H9 (cell line): ENCODE measurements at regions not wholly inside any gene's neighbourhood (a gene's known extent, or its start where the extent isn't known, plus 50 kb on each side); places are given as distances from the start of the nearest gene placed in this dataset.
A peak's percentile ranks its signal among the peaks of the same experiment; 100 is the strongest.

ENCODE experiments used
- DNase-seq: peaks from one replicate; pipeline ENCODE4 v3.0.0-alpha.2; 2017
- H2AFZ ChIP-seq: one replicate; pipeline ENCODE4 v1.6.1; 2013; ENCODE audit warnings: mild to moderate bottlenecking, low read length, control low read depth, moderate library complexity
- H2AK5ac ChIP-seq: 2 replicates; pipeline ENCODE4 v1.6.1; 2013; ENCODE audit warnings: low read length, control low read depth, mixed read lengths; ENCODE audit not compliant: insufficient read length
- H2BK120ac ChIP-seq: one replicate; pipeline ENCODE4 v1.6.1; 2013; ENCODE audit warnings: low read depth, mild to moderate bottlenecking, low read length, control low read depth, inconsistent platforms; ENCODE audit not compliant: poor library complexity, severe bottlenecking
- H2BK12ac ChIP-seq: 2 replicates; pipeline ENCODE4 v1.6.1; 2013; ENCODE audit warnings: low read length, control low read depth, mixed read lengths, low read depth; ENCODE audit not compliant: insufficient read length
- H2BK15ac ChIP-seq: 2 replicates; pipeline ENCODE4 v1.6.1; 2013; ENCODE audit warnings: low read depth, low read length, control low read depth
- H2BK20ac ChIP-seq: one replicate; pipeline ENCODE4 v1.6.1; 2013; ENCODE audit warnings: low read depth, mild to moderate bottlenecking, low read length, control low read depth, inconsistent platforms; ENCODE audit not compliant: poor library complexity, severe bottlenecking
- H2BK5ac ChIP-seq: 2 replicates; pipeline ENCODE4 v1.6.1; 2013; ENCODE audit warnings: low read length, control low read depth, mixed read lengths; ENCODE audit not compliant: insufficient read length
- H3K14ac ChIP-seq: 2 replicates; pipeline ENCODE4 v1.6.1; 2013; ENCODE audit warnings: low read length, control low read depth; ENCODE audit not compliant: insufficient read depth
- H3K18ac ChIP-seq: 2 replicates; pipeline ENCODE4 v1.6.1; 2013; ENCODE audit warnings: low read depth, mild to moderate bottlenecking, mixed read lengths, low read length, control low read depth; ENCODE audit not compliant: insufficient read length
- H3K23ac ChIP-seq: 2 replicates; pipeline ENCODE4 v1.6.1; 2013; ENCODE audit warnings: low read length, control low read depth, mixed read lengths, low read depth; ENCODE audit not compliant: insufficient read length
- H3K23me2 ChIP-seq: 2 replicates; pipeline ENCODE4 v1.6.1; 2013; ENCODE audit warnings: low read depth, mild to moderate bottlenecking, mixed read lengths, low read length, control low read depth; ENCODE audit not compliant: insufficient read length, poor library complexity, severe bottlenecking
- H3K27ac ChIP-seq: 2 replicates; pipeline ENCODE4 v1.5.1; 2013; ENCODE audit warnings: low read length, control low read depth, mixed read lengths, low read depth; ENCODE audit not compliant: insufficient read length
- H3K27me3 ChIP-seq: 2 replicates; pipeline ENCODE4 v1.6.1; 2013; ENCODE audit warnings: low read length, control low read depth, inconsistent platforms; ENCODE audit not compliant: insufficient read depth
- H3K4ac ChIP-seq: 2 replicates; pipeline ENCODE4 v1.6.1; 2013; ENCODE audit warnings: low read depth, mild to moderate bottlenecking, control low read depth, inconsistent platforms, low read length, moderate library complexity
- H3K4me1 ChIP-seq: 2 replicates; pipeline ENCODE4 v1.6.1; 2013; ENCODE audit warnings: low read length, control low read depth, inconsistent platforms; ENCODE audit not compliant: insufficient read depth
- H3K4me2 ChIP-seq: 2 replicates; pipeline ENCODE4 v1.6.1; 2013; ENCODE audit warnings: low read length, control low read depth, mixed read lengths; ENCODE audit not compliant: insufficient read length, insufficient read depth
- H3K56ac ChIP-seq: 2 replicates; pipeline ENCODE4 v1.6.1; 2013; ENCODE audit warnings: low read depth, mild to moderate bottlenecking, mixed read lengths, low read length, control low read depth; ENCODE audit not compliant: insufficient read length
- H3K79me1 ChIP-seq: 2 replicates; pipeline ENCODE4 v1.6.1; 2013; ENCODE audit warnings: low read depth, mild to moderate bottlenecking, moderate library complexity, low read length, control low read depth, inconsistent platforms; ENCODE audit not compliant: insufficient read depth, poor library complexity, severe bottlenecking
- H3K79me2 ChIP-seq: 2 replicates; pipeline ENCODE4 v1.6.1; 2013; ENCODE audit warnings: low read length, control low read depth, inconsistent platforms; ENCODE audit not compliant: insufficient read depth
- H3K9ac ChIP-seq: 2 replicates; pipeline ENCODE4 v1.6.1; 2013; ENCODE audit warnings: low read length, control low read depth, mixed read lengths; ENCODE audit not compliant: insufficient read length; ENCODE audit errors: extremely low read depth
- H3K9me3 ChIP-seq: one replicate; pipeline ENCODE4 v1.6.1; 2013; ENCODE audit warnings: low read depth, low read length, inconsistent platforms; ENCODE audit not compliant: control insufficient read depth
- H3T11ph ChIP-seq: one replicate; pipeline ENCODE4 v1.6.1; 2013; ENCODE audit warnings: mild to moderate bottlenecking, low read length, control low read depth, inconsistent platforms
- H4K20me1 ChIP-seq: one replicate; pipeline ENCODE4 v1.6.1; 2013; ENCODE audit not compliant: control insufficient read depth, insufficient read length, insufficient read depth
- H4K5ac ChIP-seq: 2 replicates; pipeline ENCODE4 v1.6.1; 2013; ENCODE audit warnings: low read depth, mild to moderate bottlenecking, mixed read lengths, low read length, control low read depth; ENCODE audit not compliant: insufficient read length
- H4K8ac ChIP-seq: replicated peaks from 2 replicates; pipeline ENCODE4 v1.6.1; 2013; ENCODE audit warnings: low read length, control low read depth, mixed read lengths, low read depth; ENCODE audit not compliant: insufficient read length
- H4K91ac ChIP-seq: 2 replicates; pipeline ENCODE4 v1.6.1; 2013; ENCODE audit warnings: low read depth, mild to moderate bottlenecking, moderate library complexity, mixed read lengths, low read length, control low read depth; ENCODE audit not compliant: insufficient read length
- H3K27ac Mint-ChIP-seq, 3 experiments: 2 replicates in 2 of 3; 3 replicates in 1 of 3; pipeline ENCODE4 v1.8.0; 2020 to 2021; ENCODE audit warnings: mixed read lengths in 3 of 3, mild to moderate bottlenecking in 1 of 3, moderate library complexity in 1 of 3
- H3K27me3 Mint-ChIP-seq: 2 replicates; pipeline ENCODE4 v1.8.0; 2021; ENCODE audit warnings: low read depth, mild to moderate bottlenecking, moderate library complexity, mixed read lengths
- H3K36me3 Mint-ChIP-seq, 3 experiments: 2 replicates in 2 of 3; 3 replicates in 1 of 3; pipeline ENCODE4 v1.8.0; 2020 to 2021; ENCODE audit warnings: low read depth in 3 of 3, mixed read lengths in 3 of 3; ENCODE audit not compliant: insufficient read depth in 1 of 3
- H3K4me1 Mint-ChIP-seq, 2 experiments: 2 replicates each; pipeline ENCODE4 v1.8.0; 2020; ENCODE audit warnings: mixed read lengths in 2 of 2
- H3K4me3 Mint-ChIP-seq, 2 experiments: 2 replicates in 1 of 2; 3 replicates in 1 of 2; pipeline ENCODE4 v1.8.0; 2020 to 2021; ENCODE audit warnings: mild to moderate bottlenecking in 2 of 2, mixed read lengths in 2 of 2, moderate library complexity in 1 of 2
- H3K9me3 Mint-ChIP-seq, 2 experiments: 2 replicates in 1 of 2; 3 replicates in 1 of 2; pipeline ENCODE4 v1.8.0; 2020; ENCODE audit warnings: mild to moderate bottlenecking in 2 of 2, mixed read lengths in 2 of 2, moderate library complexity in 1 of 2
- CTCF ChIP-seq: fragments of 200-600 bp; sonication (generic); conservative IDR thresholded peaks from 3 replicates; pipeline ENCODE4 v1.8.0; 2021; ENCODE audit warnings: antibody characterized with exemption, mild to moderate bottlenecking
- WGBS: extraction: QIAGEN DNeasy Blood & Tissue Kit; methylation state at CpG from one replicate; pipeline ENCODE4 v1.1.7; 2013; ENCODE audit warnings: missing lambda C conversion rate, low lambda C conversion rate, mixed read lengths; ENCODE audit not compliant: insufficient read length; ENCODE audit errors: extremely low coverage; 5-methylcytosine and 5-hydroxymethylcytosine counted together

- Histone ChIP-seq H2BK20ac (no peak overlapping the region), H3K4me2 (no peak overlapping the region), H3K79me1 (no peaks in the 10 kb centered on the region), H3K4ac (no peak overlapping the region), H4K5ac (no peak overlapping the region), H2BK5ac (no peak overlapping the region), H3K4me1 (no peaks in the 10 kb centered on the region; the same call in 1 of the 2 replicates), H3K23ac (no peak overlapping the region), H4K91ac (no peak overlapping the region), H3K18ac (no peak overlapping the region), H3K27me3 (no peaks in the 10 kb centered on the region), H3K23me2 (no peaks in the 10 kb centered on the region), H4K8ac (no peak overlapping the region), H2BK120ac (no peak overlapping the region), H3T11ph (no peak overlapping the region), H3K9ac (no peak overlapping the region), H3K9me3 (no peaks in the 10 kb centered on the region), H3K27ac (no peak overlapping the region), H3K79me2 (no peaks in the 10 kb centered on the region), H3K56ac (no peak overlapping the region), H2BK12ac (no peak overlapping the region), H2AK5ac (no peak overlapping the region), H2AFZ (peak overlapping the region; percentile 65), H3K14ac (no peak overlapping the region), H2BK15ac (no peak overlapping the region), H4K20me1 (no peaks in the 10 kb centered on the region)
- no peaks in the 10 kb centered on the region for H3K9me3 Mint-ChIP-seq
- no peaks in the 10 kb centered on the region for H3K27me3 Mint-ChIP-seq
- H3K4me3 Mint-ChIP-seq, result no peak overlapping the region
- H3K36me3 Mint-ChIP-seq, result no peaks in the 10 kb centered on the region
- H3K27ac Mint-ChIP-seq, result no peak overlapping the region
- WGBS, result no CpG with 5 or more reads among the region's 2 CpGs
- no peak for TF ChIP-seq CTCF
- DNase-seq, result no peak
- H3K4me1 Mint-ChIP-seq, result peaks cover 3 to 4% of the 10 kb centered on the region in 2 experiments
Measured at GRCh38 chr12:91588874-91589454, 406.3 kb upstream of the DCN start.
